Aorta (tissue), 5 donors: ENCODE measurements at regions not wholly inside any gene's neighbourhood (a gene's known extent, or its start where the extent isn't known, plus 50 kb on each side); places are given as distances from the start of the nearest gene placed in this dataset.

Experiments
- ATAC-seq: fragments of 200-7000 bp; cut with Tn5 transposase; one replicate; pipeline ENCODE4 v1.9.1; 2022; ENCODE audit warnings: moderate library complexity; ENCODE audit not compliant: low FRiP score
- DNase-seq, 2 donors: peaks; one replicate each; pipeline ENCODE4 v3.0.0-alpha.2; 2020
- H3K27ac ChIP-seq, 2 donors: one replicate each; pipeline ENCODE4 v1.5.1; 2013; ENCODE audit warnings: low read length in 2 of 2, mild to moderate bottlenecking in 2 of 2, moderate library complexity in 2 of 2, control low read depth in 1 of 2, inconsistent platforms in 1 of 2, low read depth in 1 of 2
- H3K27me3 ChIP-seq, 2 donors: one replicate each; pipeline ENCODE4 v1.6.1; 2013; ENCODE audit warnings: control low read depth in 1 of 2, low read length in 1 of 2, mild to moderate bottlenecking in 1 of 2, moderate library complexity in 1 of 2; ENCODE audit not compliant: insufficient read depth in 2 of 2, control insufficient read depth in 1 of 2
- H3K36me3 ChIP-seq, 2 donors: one replicate each; pipeline ENCODE4 v1.6.1; 2013; ENCODE audit warnings: control low read depth in 1 of 2, low read length in 1 of 2, mild to moderate bottlenecking in 1 of 2; ENCODE audit not compliant: insufficient read depth in 2 of 2, control insufficient read depth in 1 of 2
- H3K4me1 ChIP-seq, 2 donors: one replicate each; pipeline ENCODE4 v1.6.1; 2013; ENCODE audit warnings: low read length in 2 of 2, control low read depth in 1 of 2, mild to moderate bottlenecking in 1 of 2, moderate library complexity in 1 of 2; ENCODE audit not compliant: insufficient read depth in 2 of 2, control insufficient read depth in 1 of 2
- H3K4me3 ChIP-seq, 2 donors: one replicate each; pipeline ENCODE4 v1.5.1; 2013; ENCODE audit warnings: low read length in 2 of 2, control low read depth in 1 of 2, mild to moderate bottlenecking in 1 of 2
- H3K9me3 ChIP-seq: one replicate; pipeline ENCODE4 v1.6.1; 2013; ENCODE audit warnings: mild to moderate bottlenecking, low read length; ENCODE audit not compliant: control insufficient read depth
- WGBS, 2 donors: extraction: QIAGEN DNeasy Blood & Tissue Kit; methylation state at CpG; one replicate each; pipeline ENCODE4 v1.1.7; 2013; 5-methylcytosine and 5-hydroxymethylcytosine counted together
- intact Hi-C, 2 donors: fragments of 100-400 bp; cut with DNase I; formaldehyde crosslinking; loops; one replicate each; pipeline versions ENCODE4 v1.14.2 to v1.15.0; 2022
- donor health status: healthy with polysubstance abuse.
- donor health status: Bipolar disorder and iron deficiency.
- donor health status: DM: no; HTN: no; CAD: no.
- donor health status: DM: no; HTN: no; CAD: no.
- donor health status: DM: yes; HTN: yes; CAD: no.

- no peak overlapping the region for H3K4me3 ChIP-seq
- intact Hi-C loops, result no loop called here
- no peaks in the 10 kb centered on the region for H3K36me3 ChIP-seq
- no peak overlapping the region for H3K27ac ChIP-seq
- H3K4me1 ChIP-seq, result peaks cover 0 to 3% of the 10 kb centered on the region in 2 donors
- whole genome bisulfite sequencing, 2 donors, result 73 to 77% methylated on average over 4 of the region's 4 CpGs
- ATAC-seq (no peak), DNase-seq (no peak)
- H3K27me3 ChIP-seq, result no peaks in the 10 kb centered on the region
- no peaks in the 10 kb centered on the region for H3K9me3 ChIP-seq
Observed at GRCh38 chr2:75798569-75798968, 87.9 kb upstream of the GCFC2 start.

GRCh38 chr2:75792996-75793395 is 82.3 kb upstream of the GCFC2 start:
- Histone ChIP-seq H3K4me1 (no peaks in the 10 kb centered on the region), H3K27me3 (no peaks in the 10 kb centered on the region), H3K36me3 (no peaks in the 10 kb centered on the region), H3K4me3 (no peak overlapping the region), H3K27ac (no peak overlapping the region), H3K9me3 (peaks cover 2% of the 10 kb centered on the region)
- DNase-seq (no peak), ATAC-seq (no peak)
- intact Hi-C loops, result no loop called here
- WGBS, 2 donors, result 96 to 97% methylated on average over 1 of the region's 1 CpG

GRCh38 chr2:75792146-75792545 is 81.4 kb upstream of the GCFC2 start:
- 83% methylated on average over 4 of the region's 4 CpGs for WGBS, 2 donors

GRCh38 chr2:75790814-75791467 is 80.2 kb upstream of the GCFC2 start:
- ATAC-seq, result no peak

More at GRCh38 chr2:75792146-75792545, 81.4 kb upstream of the GCFC2 start:
- no peaks in the 10 kb centered on the region for H3K36me3 ChIP-seq
- H3K9me3 ChIP-seq, result peaks cover 2% of the 10 kb centered on the region
- intact Hi-C loops, result no loop called here
- no peaks in the 10 kb centered on the region for H3K4me1 ChIP-seq
- no peak overlapping the region for H3K27ac ChIP-seq
- H3K27me3 ChIP-seq, result no peaks in the 10 kb centered on the region
- ATAC-seq, result no peak
- DNase-seq, result no peak
- H3K4me3 ChIP-seq, result no peak overlapping the region

GRCh38 chr2:75790121-75790813 is 79.6 kb upstream of the GCFC2 start:
- 21 to 27% methylated on average over 5 of the region's 5 CpGs for WGBS, 2 donors
- intact Hi-C loops, result no loop called here
- Histone ChIP-seq H3K27me3 (no peaks in the 10 kb centered on the region), H3K4me3 (no peak overlapping the region), H3K4me1 (no peaks in the 10 kb centered on the region), H3K27ac (no peak overlapping the region), H3K36me3 (no peaks in the 10 kb centered on the region), H3K9me3 (peaks cover 2% of the 10 kb centered on the region)
- ATAC-seq (no peak), DNase-seq (no peak)

More at GRCh38 chr2:75790814-75791467, 80.2 kb upstream of the GCFC2 start:
- Histone ChIP-seq H3K4me3 (no peak overlapping the region), H3K27ac (no peak overlapping the region), H3K9me3 (peaks cover 2% of the 10 kb centered on the region), H3K27me3 (no peaks in the 10 kb centered on the region), H3K36me3 (no peaks in the 10 kb centered on the region), H3K4me1 (no peaks in the 10 kb centered on the region)
- intact Hi-C loops, result no loop called here
- DNase-seq, result no peak
- WGBS, 2 donors, result 96 to 100% methylated on average over 1 of the region's 1 CpG

GRCh38 chr2:75788902-75789301 is 78.2 kb upstream of the GCFC2 start:
- DNase-seq (no peak), ATAC-seq (no peak)
- no peaks in the 10 kb centered on the region for H3K36me3 ChIP-seq
- H3K4me1 ChIP-seq, result no peaks in the 10 kb centered on the region
- H3K27me3 ChIP-seq, result no peaks in the 10 kb centered on the region
- peaks cover 2% of the 10 kb centered on the region for H3K9me3 ChIP-seq
- 76 to 83% methylated on average over 1 of the region's 1 CpG for WGBS, 2 donors
- H3K4me3 ChIP-seq, result no peak overlapping the region
- H3K27ac ChIP-seq, result no peak overlapping the region
- intact Hi-C loops, result no loop called here

- no peaks in the 10 kb centered on the region for H3K4me1 ChIP-seq
- peaks cover 2% of the 10 kb centered on the region for H3K9me3 ChIP-seq
- intact Hi-C loops, result no loop called here
- 83 to 91% methylated on average over 4 of the region's 4 CpGs for WGBS, 2 donors
- no peak for ATAC-seq
- no peak overlapping the region for H3K4me3 ChIP-seq
- no peak overlapping the region for H3K27ac ChIP-seq
- no peaks in the 10 kb centered on the region for H3K27me3 ChIP-seq
- no peaks in the 10 kb centered on the region for H3K36me3 ChIP-seq
- DNase-seq, result no peak
Observed at GRCh38 chr2:75788154-75788553, 77.4 kb upstream of the GCFC2 start.

GRCh38 chr2:75787532-75788132 is 76.9 kb upstream of the GCFC2 start:
- Histone ChIP-seq H3K4me1 (no peaks in the 10 kb centered on the region), H3K4me3 (no peak overlapping the region), H3K36me3 (no peaks in the 10 kb centered on the region), H3K9me3 (peaks cover 2% of the 10 kb centered on the region), H3K27ac (no peak overlapping the region), H3K27me3 (no peaks in the 10 kb centered on the region)
- intact Hi-C loops, result no loop called here
- WGBS, 2 donors, result 22 to 23% methylated on average over 5 of the region's 5 CpGs
- ATAC-seq, result no peak
- DNase-seq, result no peak
